Stimulated activated memory B cell treated with anti-CD40 and anti-IgM and Interleukin-4, amounts not matched to agents 10 μg/mL and 1 μg/mL and 100 μg/mL, for 72 hours (primary cell): ENCODE measurements at regions not wholly inside any gene's neighbourhood (a gene's known extent, or its start where the extent isn't known, plus 50 kb on each side); places are given as distances from the start of the nearest gene placed in this dataset.
"Not testable (repeated sequence)": the region's sequence is repeated elsewhere in the genome, so short reads cannot be mapped to it uniquely, and the experiment has no call there.

Experiments used
- ATAC-seq: fragments of 150-1000 bp; cut with Tn5 transposase; 2 replicates; pipeline ENCODE4 v1.10.0; 2021
- H3K27ac Mint-ChIP-seq: one replicate; pipeline ENCODE4 v1.8.0; 2022; ENCODE audit warnings: mild to moderate bottlenecking, mixed read lengths
- H3K27me3 Mint-ChIP-seq: one replicate; pipeline ENCODE4 v1.8.0; 2022; ENCODE audit warnings: mixed read lengths
- H3K36me3 Mint-ChIP-seq: one replicate; pipeline ENCODE4 v1.8.0; 2022; ENCODE audit warnings: mixed read lengths
- H3K4me1 Mint-ChIP-seq: one replicate; pipeline ENCODE4 v1.8.0; 2022; ENCODE audit warnings: mixed read lengths
- H3K4me3 Mint-ChIP-seq: one replicate; pipeline ENCODE4 v1.8.0; 2022; ENCODE audit warnings: mild to moderate bottlenecking, moderate library complexity, mixed read lengths
- H3K9me3 Mint-ChIP-seq: one replicate; pipeline ENCODE4 v1.8.0; 2022; ENCODE audit warnings: mixed read lengths

- H3K4me3 Mint-ChIP-seq, H3K36me3 Mint-ChIP-seq, H3K27ac Mint-ChIP-seq, ATAC-seq, H3K4me1 Mint-ChIP-seq, H3K27me3 Mint-ChIP-seq: not testable (repeated sequence)
- H3K9me3 Mint-ChIP-seq = peaks cover 13% of the 10 kb centered on the region
Measured at GRCh38 chr3:13995216-13995615, 115.3 kb upstream of the WNT7A start.

GRCh38 chr3:13988925-13989324 lies 109.1 kb upstream of the WNT7A start:
- not testable (repeated sequence) for H3K4me1 Mint-ChIP-seq, ATAC-seq, H3K4me3 Mint-ChIP-seq, H3K36me3 Mint-ChIP-seq, H3K27ac Mint-ChIP-seq
- Mint-ChIP-seq H3K9me3 (peaks cover 29% of the 10 kb centered on the region), H3K27me3 (peaks cover 32% of the 10 kb centered on the region)

- H3K36me3 Mint-ChIP-seq = peaks cover 4% of the 10 kb centered on the region
- H3K4me3 Mint-ChIP-seq = no peak overlapping the region
- H3K27ac Mint-ChIP-seq = no peak overlapping the region
- H3K27me3 Mint-ChIP-seq = no peaks in the 10 kb centered on the region
- no peak for ATAC-seq
- H3K4me1 Mint-ChIP-seq = no peaks in the 10 kb centered on the region
- peaks cover 16% of the 10 kb centered on the region for H3K9me3 Mint-ChIP-seq
Measured at GRCh38 chr3:13976469-13976868, 96.6 kb upstream of the WNT7A start.

- peaks cover 4% of the 10 kb centered on the region for H3K36me3 Mint-ChIP-seq
- H3K27me3 Mint-ChIP-seq = no peaks in the 10 kb centered on the region
- no peaks in the 10 kb centered on the region for H3K4me1 Mint-ChIP-seq
- H3K27ac Mint-ChIP-seq = no peak overlapping the region
- peaks cover 16% of the 10 kb centered on the region for H3K9me3 Mint-ChIP-seq
- ATAC-seq = no peak
- no peak overlapping the region for H3K4me3 Mint-ChIP-seq
Measured at GRCh38 chr3:13975686-13976085, 95.8 kb upstream of the WNT7A start.

- Mint-ChIP-seq H3K36me3 (peaks cover 4% of the 10 kb centered on the region), H3K4me3 (no peak overlapping the region), H3K9me3 (peaks cover 16% of the 10 kb centered on the region), H3K4me1 (no peaks in the 10 kb centered on the region), H3K27me3 (no peaks in the 10 kb centered on the region), H3K27ac (no peak overlapping the region)
- no peak for ATAC-seq
Measured at GRCh38 chr3:13972679-13973379, 93.0 kb upstream of the WNT7A start.

- Mint-ChIP-seq H3K9me3 (no peaks in the 10 kb centered on the region), H3K4me1 (no peaks in the 10 kb centered on the region), H3K27ac (no peak overlapping the region), H3K27me3 (peaks cover 27% of the 10 kb centered on the region), H3K4me3 (no peak overlapping the region), H3K36me3 (no peaks in the 10 kb centered on the region)
- no peak for ATAC-seq
Measured at GRCh38 chr3:13966302-13966701, 86.4 kb upstream of the WNT7A start.

GRCh38 chr3:13963137-13963886 lies 83.4 kb upstream of the WNT7A start:
- no peak for ATAC-seq
- no peaks in the 10 kb centered on the region for H3K36me3 Mint-ChIP-seq
- no peaks in the 10 kb centered on the region for H3K4me1 Mint-ChIP-seq
- no peak overlapping the region for H3K27ac Mint-ChIP-seq
- peaks cover 4% of the 10 kb centered on the region for H3K9me3 Mint-ChIP-seq
- peaks cover 41% of the 10 kb centered on the region for H3K27me3 Mint-ChIP-seq
- H3K4me3 Mint-ChIP-seq = no peak overlapping the region

GRCh38 chr3:13954741-13955483 lies 75.0 kb upstream of the WNT7A start:
- no peaks in the 10 kb centered on the region for H3K9me3 Mint-ChIP-seq
- ATAC-seq = peak; percentile 24
- no peak overlapping the region for H3K4me3 Mint-ChIP-seq
- H3K27me3 Mint-ChIP-seq = peaks cover under 1% of the 10 kb centered on the region
- no peak overlapping the region for H3K27ac Mint-ChIP-seq
- no peaks in the 10 kb centered on the region for H3K4me1 Mint-ChIP-seq
- H3K36me3 Mint-ChIP-seq = no peaks in the 10 kb centered on the region

- no peak overlapping the region for H3K4me3 Mint-ChIP-seq
- H3K27ac Mint-ChIP-seq = no peak overlapping the region
- no peaks in the 10 kb centered on the region for H3K9me3 Mint-ChIP-seq
- no peaks in the 10 kb centered on the region for H3K36me3 Mint-ChIP-seq
- no peaks in the 10 kb centered on the region for H3K4me1 Mint-ChIP-seq
- no peak for ATAC-seq
- H3K27me3 Mint-ChIP-seq = no peaks in the 10 kb centered on the region
Measured at GRCh38 chr3:13954266-13954665, 74.4 kb upstream of the WNT7A start.

- no peak for ATAC-seq
- H3K4me1 Mint-ChIP-seq = no peaks in the 10 kb centered on the region
- no peak overlapping the region for H3K4me3 Mint-ChIP-seq
- H3K27ac Mint-ChIP-seq = no peak overlapping the region
- peaks cover 10% of the 10 kb centered on the region for H3K27me3 Mint-ChIP-seq
- peaks cover 7% of the 10 kb centered on the region for H3K36me3 Mint-ChIP-seq
- peaks cover 11% of the 10 kb centered on the region for H3K9me3 Mint-ChIP-seq
Measured at GRCh38 chr3:13951184-13951583, 71.3 kb upstream of the WNT7A start.

- Mint-ChIP-seq H3K27me3 (peaks cover 15% of the 10 kb centered on the region), H3K4me3 (no peak overlapping the region), H3K36me3 (peaks cover 13% of the 10 kb centered on the region), H3K27ac (no peak overlapping the region), H3K9me3 (peaks cover 20% of the 10 kb centered on the region), H3K4me1 (no peaks in the 10 kb centered on the region)
- ATAC-seq = no peak
Measured at GRCh38 chr3:13950042-13950441, 70.2 kb upstream of the WNT7A start.

- Mint-ChIP-seq H3K4me3 (no peak overlapping the region), H3K27ac (no peak overlapping the region), H3K36me3 (peaks cover 13% of the 10 kb centered on the region), H3K4me1 (no peaks in the 10 kb centered on the region), H3K27me3 (peaks cover 15% of the 10 kb centered on the region), H3K9me3 (peaks cover 27% of the 10 kb centered on the region)
- ATAC-seq = no peak
Measured at GRCh38 chr3:13947912-13948311, 68.0 kb upstream of the WNT7A start.

GRCh38 chr3:13939206-13939605 lies 59.3 kb upstream of the WNT7A start:
- H3K9me3 Mint-ChIP-seq = peaks cover 5% of the 10 kb centered on the region
- no peaks in the 10 kb centered on the region for H3K4me1 Mint-ChIP-seq
- no peaks in the 10 kb centered on the region for H3K36me3 Mint-ChIP-seq
- ATAC-seq = no peak
- H3K27me3 Mint-ChIP-seq = peaks cover 19% of the 10 kb centered on the region
- H3K27ac Mint-ChIP-seq = no peak overlapping the region
- no peak overlapping the region for H3K4me3 Mint-ChIP-seq

GRCh38 chr3:13937131-13937530 lies 57.3 kb upstream of the WNT7A start:
- H3K27me3 Mint-ChIP-seq = peaks cover 39% of the 10 kb centered on the region
- H3K4me1 Mint-ChIP-seq = no peaks in the 10 kb centered on the region
- H3K27ac Mint-ChIP-seq = no peak overlapping the region
- H3K36me3 Mint-ChIP-seq = no peaks in the 10 kb centered on the region
- no peaks in the 10 kb centered on the region for H3K9me3 Mint-ChIP-seq
- peak; percentile 24 for ATAC-seq
- no peak overlapping the region for H3K4me3 Mint-ChIP-seq

- H3K27me3 Mint-ChIP-seq = peaks cover 48% of the 10 kb centered on the region
- no peak overlapping the region for H3K4me3 Mint-ChIP-seq
- peaks cover 7% of the 10 kb centered on the region for H3K9me3 Mint-ChIP-seq
- no peaks in the 10 kb centered on the region for H3K4me1 Mint-ChIP-seq
- no peaks in the 10 kb centered on the region for H3K36me3 Mint-ChIP-seq
- ATAC-seq = no peak
- no peak overlapping the region for H3K27ac Mint-ChIP-seq
Measured at GRCh38 chr3:13935494-13936094, 55.7 kb upstream of the WNT7A start.
